ENCODE measurements at regions not wholly inside any gene's neighbourhood (a gene's known extent, or its start where the extent isn't known, plus 50 kb on each side); places are given as distances from the start of the nearest gene placed in this dataset.

DNA sequence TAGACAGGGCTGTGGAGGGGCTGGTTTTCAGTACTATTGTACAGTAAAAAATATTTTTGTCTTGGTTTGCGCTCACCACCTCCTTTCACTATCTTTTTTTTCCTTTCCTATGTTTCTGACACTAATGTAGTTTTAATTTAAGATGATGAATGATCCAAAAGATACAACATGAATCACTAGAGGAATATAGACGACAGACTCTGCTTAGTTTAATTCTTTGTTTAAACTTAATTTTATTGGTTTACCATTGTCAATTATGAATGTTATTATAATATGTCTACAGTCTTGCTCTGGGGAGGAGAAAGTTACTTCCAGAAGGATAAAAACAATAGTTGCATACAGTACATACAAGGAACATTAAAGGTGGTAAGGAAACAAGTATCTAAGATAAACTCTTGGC lies 682.4 kb upstream of the ADGRL4 start:
- no peak overlapping the region for H3K27ac ChIP-seq (ENCODE audit: low read depth, low read length, poor library complexity, severe bottlenecking)
- intact Hi-C loops (cut with micrococcal nuclease; ENCODE audit: unreplicated experiment): no loop called here
- no peak for TF ChIP-seq CTCF (conservative IDR thresholded peaks at IDR 0.05; ENCODE audit: low read depth, low read length)
- TF ChIP-seq EZH2 (IDR thresholded peaks at IDR 0.05; ENCODE audit: borderline replicate concordance, low read depth, low read length, poor library complexity, severe bottlenecking): no peak
- no peaks in the 10 kb centered on the region for H3K36me3 ChIP-seq (ENCODE audit: insufficient read depth, low read length, poor library complexity, severe bottlenecking)
- ChIA-PET POLR2A (ENCODE audit: low non-redundant PET) (no interaction called here), CTCF (no interaction called here)
- H3K4me3 ChIP-seq (ENCODE audit: low read depth, low read length, poor library complexity, severe bottlenecking): no peak overlapping the region
- no TSS peak for BruUV-seq (replicated peaks)
- H3K9me3 ChIP-seq (ENCODE audit: low read depth, low read length, poor library complexity, severe bottlenecking): no peaks in the 10 kb centered on the region
- no peaks in the 10 kb centered on the region for H3K4me1 ChIP-seq (ENCODE audit: insufficient read depth, low read length, poor library complexity, severe bottlenecking)
- no peak for DNase-seq (ENCODE audit: low spot score)
- H3K27me3 ChIP-seq (replicated peaks; ENCODE audit: insufficient read depth, low read depth, low read length, poor library complexity): no peaks in the 10 kb centered on the region

GRCh38 chr1:79683420-79683819 lies 676.9 kb upstream of the ADGRL4 start:
- no peaks in the 10 kb centered on the region for H3K9me3 ChIP-seq (ENCODE audit: low read depth, low read length, poor library complexity, severe bottlenecking)
- POLR2A ChIA-PET (ENCODE audit: low non-redundant PET): no interaction called here
- no peaks in the 10 kb centered on the region for H3K4me1 ChIP-seq (ENCODE audit: insufficient read depth, low read length, poor library complexity, severe bottlenecking)
- H3K4me3 ChIP-seq (ENCODE audit: low read depth, low read length, poor library complexity, severe bottlenecking): no peak overlapping the region
- no TSS peak for BruUV-seq (replicated peaks)
- CTCF ChIA-PET: no interaction called here
- H3K27ac ChIP-seq (ENCODE audit: low read depth, low read length, poor library complexity, severe bottlenecking): no peak overlapping the region
- H3K36me3 ChIP-seq (ENCODE audit: insufficient read depth, low read length, poor library complexity, severe bottlenecking): no peaks in the 10 kb centered on the region
- no peak for DNase-seq (ENCODE audit: low spot score)
- TF ChIP-seq EZH2 (IDR thresholded peaks at IDR 0.05; ENCODE audit: borderline replicate concordance, low read depth, low read length, poor library complexity, severe bottlenecking) (no peak), CTCF (conservative IDR thresholded peaks at IDR 0.05; ENCODE audit: low read depth, low read length) (no peak)
- intact Hi-C loops (cut with micrococcal nuclease; ENCODE audit: unreplicated experiment): no loop called here
- no peaks in the 10 kb centered on the region for H3K27me3 ChIP-seq (replicated peaks; ENCODE audit: insufficient read depth, low read depth, low read length, poor library complexity)

GRCh38 chr1:79682478-79682877 lies 675.9 kb upstream of the ADGRL4 start:
- ChIA-PET POLR2A (ENCODE audit: low non-redundant PET) (no interaction called here), CTCF (no interaction called here)
- intact Hi-C loops (cut with micrococcal nuclease; ENCODE audit: unreplicated experiment): no loop called here
- DNase-seq (ENCODE audit: low spot score): no peak
- no peak overlapping the region for H3K4me3 ChIP-seq (ENCODE audit: low read depth, low read length, poor library complexity, severe bottlenecking)
- H3K27me3 ChIP-seq (replicated peaks; ENCODE audit: insufficient read depth, low read depth, low read length, poor library complexity): no peaks in the 10 kb centered on the region
- H3K36me3 ChIP-seq (ENCODE audit: insufficient read depth, low read length, poor library complexity, severe bottlenecking): no peaks in the 10 kb centered on the region
- no peaks in the 10 kb centered on the region for H3K4me1 ChIP-seq (ENCODE audit: insufficient read depth, low read length, poor library complexity, severe bottlenecking)
- BruUV-seq (replicated peaks): no TSS peak
- TF ChIP-seq CTCF (conservative IDR thresholded peaks at IDR 0.05; ENCODE audit: low read depth, low read length) (no peak), EZH2 (IDR thresholded peaks at IDR 0.05; ENCODE audit: borderline replicate concordance, low read depth, low read length, poor library complexity, severe bottlenecking) (no peak)
- H3K27ac ChIP-seq (ENCODE audit: low read depth, low read length, poor library complexity, severe bottlenecking): no peak overlapping the region
- H3K9me3 ChIP-seq (ENCODE audit: low read depth, low read length, poor library complexity, severe bottlenecking): no peaks in the 10 kb centered on the region

Measured in A673 (cell line).